SU-DHL-6 (cell line): ENCODE measurements at regions not wholly inside any gene's neighbourhood (a gene's known extent, or its start where the extent isn't known, plus 50 kb on each side); places are given as distances from the start of the nearest gene placed in this dataset.
"Not testable (repeated sequence)": the region's sequence is repeated elsewhere in the genome, so short reads cannot be mapped to it uniquely, and the experiment has no call there.

ENCODE experiments used
- H2AFZ ChIP-seq: fragments of 200-600 bp; sonication (generic); 2 replicates; pipeline ENCODE4 v1.6.1; 2014; ENCODE audit warnings: low read depth, mild to moderate bottlenecking, moderate library complexity, mixed read lengths, antibody characterized with exemption, low read length; ENCODE audit not compliant: severe bottlenecking
- H3F3A ChIP-seq: fragments of 200-600 bp; shearing (Covaris generic); 2 replicates; pipeline ENCODE4 v1.6.0; 2016; ENCODE audit warnings: antibody characterized with exemption, mild to moderate bottlenecking; ENCODE audit not compliant: insufficient read depth
- H3K27ac ChIP-seq: fragments of 200-600 bp; sonication (generic); 2 replicates; pipeline ENCODE4 v1.5.1; 2016; ENCODE audit warnings: low read depth, mild to moderate bottlenecking, low read length, moderate library complexity, mixed read lengths
- H3K27me3 ChIP-seq: fragments of 200-600 bp; sonication (generic), shearing (Covaris generic); 2 replicates; pipeline ENCODE4 v1.6.0; 2014; ENCODE audit warnings: mild to moderate bottlenecking, low read length
- H3K36me3 ChIP-seq: fragments of 200-600 bp; sonication (generic); 2 replicates; pipeline ENCODE4 v1.6.1; 2014; ENCODE audit warnings: mild to moderate bottlenecking, low read length, mixed read lengths
- H3K4me2 ChIP-seq: fragments of 300-600, 200-600 bp; shearing (Covaris generic), sonication (generic); 2 replicates; pipeline ENCODE4 v1.6.0; 2014; ENCODE audit warnings: low read length, low read depth, mild to moderate bottlenecking; ENCODE audit not compliant: poor library complexity, severe bottlenecking
- H3K4me3 ChIP-seq: fragments of 200-600 bp; sonication (generic); 2 replicates; pipeline ENCODE4 v1.5.1; 2014; ENCODE audit warnings: antibody characterized with exemption, low read length, mild to moderate bottlenecking, mixed read lengths; ENCODE audit not compliant: insufficient read depth, poor library complexity, severe bottlenecking
- H3K79me2 ChIP-seq: fragments of 200-600 bp; sonication (generic); 2 replicates; pipeline ENCODE4 v1.6.1; 2014; ENCODE audit warnings: mild to moderate bottlenecking, low read length, moderate library complexity; ENCODE audit not compliant: insufficient read depth
- H3K9ac ChIP-seq: fragments of 200-600 bp; sonication (generic); 2 replicates; pipeline ENCODE4 v1.7.0; 2014; ENCODE audit warnings: mild to moderate bottlenecking, low read length
- H3K9me2 ChIP-seq: fragments of 200-600 bp; sonication (generic); replicated peaks from 2 replicates; pipeline ENCODE4 v1.6.1; 2014; ENCODE audit warnings: low read length; ENCODE audit not compliant: insufficient read depth
- H3K9me3 ChIP-seq: fragments of 200-600 bp; sonication (generic); 2 replicates; pipeline ENCODE4 v1.6.1; 2014; ENCODE audit warnings: low read length, mixed read lengths; ENCODE audit not compliant: insufficient read depth
- H4K20me1 ChIP-seq: fragments of 200-600 bp; sonication (generic); 2 replicates; pipeline ENCODE4 v1.6.1; 2014; ENCODE audit warnings: low read depth, mild to moderate bottlenecking, antibody characterized with exemption, low read length, moderate library complexity, mixed read lengths
- CTCF ChIP-seq: fragments of 200-600 bp; sonication (generic); IDR thresholded peaks from one replicate; pipeline ENCODE4 v1.5.1; 2017; ENCODE audit warnings: antibody characterized with exemption, mild to moderate bottlenecking, low read length, moderate library complexity; ENCODE audit not compliant: insufficient read depth, poor library complexity, severe bottlenecking
- EZH2phosphoT487 ChIP-seq: fragments of 200-600 bp; sonication (generic), shearing (Covaris generic); conservative IDR thresholded peaks from 2 replicates; pipeline ENCODE4 v1.6.1; 2018; ENCODE audit warnings: mild to moderate bottlenecking, antibody characterized with exemption, low read length, moderate library complexity, mixed read lengths

DNA sequence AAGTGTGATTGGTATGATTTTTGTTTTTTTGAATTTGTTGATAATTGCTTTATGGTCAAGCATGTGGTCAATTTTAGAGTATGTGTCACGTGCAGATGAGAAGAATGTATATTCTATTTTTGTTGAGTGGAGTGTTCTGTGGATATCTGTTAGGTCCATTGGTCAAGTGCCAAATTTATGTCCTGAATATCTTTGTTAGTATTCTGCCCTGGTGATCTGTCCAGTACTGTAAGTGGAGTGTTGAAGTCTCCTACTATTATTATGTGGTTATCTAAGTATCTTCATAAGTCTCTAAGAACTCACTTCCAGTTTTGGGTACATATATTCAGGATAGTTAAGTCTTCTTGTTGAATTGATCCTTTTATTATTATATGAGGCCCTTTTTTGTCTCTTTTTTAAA is 372.9 kb upstream of the MAOA start:
- Histone ChIP-seq H3K36me3 (no peaks in the 10 kb centered on the region), H3K4me3 (no peak overlapping the region), H3K9me3 (no peaks in the 10 kb centered on the region), H3K9me2 (no peaks in the 10 kb centered on the region), H3F3A (no peaks in the 10 kb centered on the region), H3K9ac (no peak overlapping the region), H3K27ac (no peak overlapping the region), H3K79me2 (no peaks in the 10 kb centered on the region), H3K27me3 (no peaks in the 10 kb centered on the region), H4K20me1 (no peaks in the 10 kb centered on the region), H2AFZ (no peak overlapping the region), H3K4me2 (no peak overlapping the region)
- no peak for TF ChIP-seq EZH2phosphoT487
- TF ChIP-seq CTCF = no peak

DNA sequence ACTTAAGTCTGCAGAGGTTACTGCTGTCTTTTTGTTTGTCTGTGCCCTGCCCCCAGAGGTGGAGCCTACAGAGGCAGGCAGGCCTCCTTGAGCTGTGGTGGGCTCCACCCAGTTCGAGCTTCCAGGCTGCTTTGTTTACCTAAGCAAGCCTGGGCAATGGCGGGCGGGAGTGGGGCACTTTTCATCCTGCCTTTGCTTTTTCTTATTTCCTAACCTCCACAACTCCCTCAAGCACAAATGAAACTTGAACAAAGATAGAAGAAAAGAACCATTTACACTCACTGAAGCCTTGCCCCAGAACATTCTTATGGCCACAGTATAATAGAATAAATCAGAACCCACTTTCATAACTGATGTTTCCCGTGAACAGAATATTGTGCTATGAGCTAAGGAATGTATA is 344.5 kb upstream of the MAOA start:
- H3K4me2 ChIP-seq, H3K4me3 ChIP-seq, H3K27me3 ChIP-seq: not testable (repeated sequence)

GRCh38 chrX:43313035-43313434 is 343.1 kb upstream of the MAOA start:
- Histone ChIP-seq H3K36me3 (no peaks in the 10 kb centered on the region), H3K4me3 (no peak overlapping the region), H3K9me3 (no peaks in the 10 kb centered on the region), H3K27me3 (no peaks in the 10 kb centered on the region), H3K79me2 (no peaks in the 10 kb centered on the region), H3K9ac (no peak overlapping the region), H3F3A (no peaks in the 10 kb centered on the region), H3K4me2 (no peak overlapping the region), H3K9me2 (no peaks in the 10 kb centered on the region), H4K20me1 (no peaks in the 10 kb centered on the region), H2AFZ (no peak overlapping the region), H3K27ac (no peak overlapping the region)
- TF ChIP-seq CTCF = no peak
- TF ChIP-seq EZH2phosphoT487 = no peak

More for the DNA sequence above, 344.5 kb upstream of the MAOA start:
- not testable (repeated sequence) for H3K9me2 ChIP-seq, H3K9me3 ChIP-seq, H2AFZ ChIP-seq, H3K36me3 ChIP-seq, H3K9ac ChIP-seq, H3K79me2 ChIP-seq, H3F3A ChIP-seq, H4K20me1 ChIP-seq, H3K27ac ChIP-seq

GRCh38 chrX:43314525-43314924 is 341.6 kb upstream of the MAOA start:
- TF ChIP-seq EZH2phosphoT487 (no peak), CTCF (no peak)
- no peaks in the 10 kb centered on the region for H3K36me3 ChIP-seq
- no peaks in the 10 kb centered on the region for H3K9me2 ChIP-seq
- H3K9ac ChIP-seq = no peak overlapping the region
- no peak overlapping the region for H3K4me3 ChIP-seq
- H3F3A ChIP-seq = no peaks in the 10 kb centered on the region
- no peaks in the 10 kb centered on the region for H3K27me3 ChIP-seq
- no peak overlapping the region for H3K27ac ChIP-seq
- H4K20me1 ChIP-seq = no peaks in the 10 kb centered on the region
- no peak overlapping the region for H3K4me2 ChIP-seq
- no peak overlapping the region for H2AFZ ChIP-seq
- no peaks in the 10 kb centered on the region for H3K9me3 ChIP-seq
- no peaks in the 10 kb centered on the region for H3K79me2 ChIP-seq
